Astrocyte of the spinal cord (primary cell): ENCODE measurements at regions not wholly inside any gene's neighbourhood (a gene's known extent, or its start where the extent isn't known, plus 50 kb on each side); places are given as distances from the start of the nearest gene placed in this dataset.

Experiments
- DNase-seq: peaks from one replicate; pipeline ENCODE4 v3.0.0; 2011; ENCODE audit warnings: low read depth, low spot score
- H3K4me3 ChIP-seq: 2 replicates; pipeline ENCODE4 v1.5.1; 2011; ENCODE audit warnings: low read depth, mild to moderate bottlenecking, low read length, moderate library complexity
- in situ Hi-C: cut with HindIII; loops from 2 replicates; pipeline ENCODE4 v1.10.0; 2017; ENCODE audit warnings: low sequenced_read_pairs
- TF ChIP-seq, protein P1 (sequence below): IDR thresholded peaks from 2 replicates; pipeline ENCODE4 v1.5.1; 2012; ENCODE audit warnings: low read depth, mild to moderate bottlenecking, low read length, inconsistent platforms

DNA sequence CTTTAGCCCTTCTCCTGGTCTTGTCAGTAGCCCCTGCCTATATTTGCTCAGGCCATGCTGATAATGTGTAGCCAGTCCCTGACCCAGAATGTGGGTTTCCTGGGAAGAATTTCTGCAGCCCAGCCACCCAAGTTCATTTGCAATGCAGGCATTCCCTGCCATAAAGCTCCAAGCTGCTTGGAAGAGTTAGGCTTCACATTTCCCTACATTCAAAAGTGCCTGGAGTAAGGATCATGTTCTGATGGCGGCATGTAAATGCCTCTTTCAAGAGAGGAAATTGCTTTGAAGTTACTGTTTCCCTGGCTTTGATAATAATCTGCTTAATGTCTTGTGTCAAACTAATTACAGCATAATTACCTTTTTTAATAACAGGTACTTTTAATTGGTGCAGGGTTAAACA, 266.1 kb downstream of the MIAT start:
- TF ChIP-seq, protein P1, sequence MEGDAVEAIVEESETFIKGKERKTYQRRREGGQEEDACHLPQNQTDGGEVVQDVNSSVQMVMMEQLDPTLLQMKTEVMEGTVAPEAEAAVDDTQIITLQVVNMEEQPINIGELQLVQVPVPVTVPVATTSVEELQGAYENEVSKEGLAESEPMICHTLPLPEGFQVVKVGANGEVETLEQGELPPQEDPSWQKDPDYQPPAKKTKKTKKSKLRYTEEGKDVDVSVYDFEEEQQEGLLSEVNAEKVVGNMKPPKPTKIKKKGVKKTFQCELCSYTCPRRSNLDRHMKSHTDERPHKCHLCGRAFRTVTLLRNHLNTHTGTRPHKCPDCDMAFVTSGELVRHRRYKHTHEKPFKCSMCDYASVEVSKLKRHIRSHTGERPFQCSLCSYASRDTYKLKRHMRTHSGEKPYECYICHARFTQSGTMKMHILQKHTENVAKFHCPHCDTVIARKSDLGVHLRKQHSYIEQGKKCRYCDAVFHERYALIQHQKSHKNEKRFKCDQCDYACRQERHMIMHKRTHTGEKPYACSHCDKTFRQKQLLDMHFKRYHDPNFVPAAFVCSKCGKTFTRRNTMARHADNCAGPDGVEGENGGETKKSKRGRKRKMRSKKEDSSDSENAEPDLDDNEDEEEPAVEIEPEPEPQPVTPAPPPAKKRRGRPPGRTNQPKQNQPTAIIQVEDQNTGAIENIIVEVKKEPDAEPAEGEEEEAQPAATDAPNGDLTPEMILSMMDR, result no peak
- H3K4me3 ChIP-seq, result no peak overlapping the region
- in situ Hi-C loops, result no loop called here
- DNase-seq, result no peak

GRCh38 chr22:26927821-26928220, 270.4 kb downstream of the MIAT start:
- in situ Hi-C loops, result no loop called here
- TF ChIP-seq, protein P1, result no peak

DNA sequence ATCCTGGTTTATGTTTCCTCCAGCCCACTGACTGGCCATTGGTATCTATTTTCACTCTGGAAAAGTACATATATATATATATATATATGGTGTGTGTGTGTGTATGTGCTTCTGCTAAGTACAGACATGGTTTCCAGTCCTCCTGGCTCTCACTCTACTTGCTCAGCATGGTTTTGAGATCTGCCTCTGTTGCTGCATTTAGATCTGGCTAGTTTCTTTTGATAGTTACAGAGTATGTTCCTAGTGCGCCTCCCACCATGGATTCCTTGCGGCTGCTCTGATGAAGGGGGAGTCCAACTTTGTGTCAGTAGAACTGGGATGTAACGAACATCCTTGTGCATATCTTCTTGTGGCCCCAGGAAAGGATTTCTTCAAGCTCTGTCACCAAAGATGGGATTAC, 274.1 kb downstream of the MIAT start:
- in situ Hi-C loops, result no loop called here
- DNase-seq, result no peak
- TF ChIP-seq, protein P1, result no peak
- no peak overlapping the region for H3K4me3 ChIP-seq

More at GRCh38 chr22:26927821-26928220, 270.4 kb downstream of the MIAT start:
- no peak for DNase-seq
- no peak overlapping the region for H3K4me3 ChIP-seq

DNA sequence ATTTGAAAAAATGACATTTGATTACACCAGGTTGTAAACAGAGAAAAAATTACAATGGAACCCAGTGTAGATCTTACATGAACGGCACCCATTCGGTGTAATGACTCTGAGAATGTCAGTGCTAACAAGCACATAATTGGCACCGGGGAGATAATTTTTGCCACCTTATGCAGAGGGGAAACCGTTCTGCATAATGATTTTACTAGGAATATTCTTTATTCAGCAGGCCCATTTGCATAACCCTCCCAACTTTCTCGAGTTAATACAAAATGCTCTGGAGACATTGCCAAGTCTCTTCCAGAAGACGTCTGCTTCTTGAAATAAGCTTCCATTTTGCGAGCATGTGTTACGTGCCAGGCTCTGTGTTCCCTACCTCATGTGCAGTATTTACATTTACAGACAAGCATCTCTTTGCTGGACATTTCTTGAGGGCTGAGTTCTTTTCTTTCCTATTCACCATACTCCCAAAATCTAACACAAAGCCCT, 275.8 kb downstream of the MIAT start:
- H3K4me3 ChIP-seq, result no peak overlapping the region
- TF ChIP-seq, protein P1, result no peak
- in situ Hi-C loops, result no loop called here
- no peak for DNase-seq

DNA sequence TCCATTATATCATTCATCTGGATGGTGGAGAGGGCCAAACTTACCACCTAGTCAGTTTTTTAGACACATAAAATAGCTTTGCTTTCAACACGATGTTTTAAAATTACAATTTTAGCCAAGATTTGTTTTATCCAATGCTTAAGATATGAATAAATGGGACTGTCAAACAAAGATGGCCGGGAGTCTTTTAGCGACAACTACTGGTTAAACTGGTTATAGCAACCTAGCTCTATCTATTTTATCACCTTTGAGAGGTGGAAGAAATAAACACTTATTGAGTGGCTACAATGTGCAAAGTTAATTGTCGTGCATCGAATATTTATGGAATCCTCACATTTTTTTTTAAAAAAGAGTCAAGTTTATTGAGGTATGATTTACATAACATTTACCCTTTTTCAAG, 279.8 kb downstream of the MIAT start:
- H3K4me3 ChIP-seq, result no peak overlapping the region
- DNase-seq, result no peak
- in situ Hi-C loops, result no loop called here
- TF ChIP-seq, protein P1, result peak; percentile 6

DNA sequence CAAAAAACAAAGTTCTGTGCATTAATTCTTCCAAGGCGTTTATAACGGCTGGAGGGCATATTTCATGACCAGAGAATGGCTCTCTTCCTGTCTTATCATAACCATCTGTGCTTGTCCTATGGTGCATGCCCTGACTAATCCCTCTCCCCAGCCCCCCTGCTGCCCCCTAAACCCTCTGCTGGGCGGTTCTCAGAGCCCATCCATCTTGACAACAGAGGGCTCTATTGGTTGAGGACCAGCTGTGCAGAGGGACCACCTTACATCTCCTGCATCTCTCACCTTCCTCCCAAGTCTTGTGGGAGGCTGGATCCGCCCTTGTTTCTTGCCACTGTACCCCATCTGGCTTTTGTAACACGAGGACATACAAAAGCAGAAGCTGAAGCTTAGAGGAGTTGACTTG, 282.1 kb downstream of the MIAT start:
- no peak overlapping the region for H3K4me3 ChIP-seq
- in situ Hi-C loops, result no loop called here
- DNase-seq, result no peak
- TF ChIP-seq, protein P1, result no peak
